GM12872 (cell line): ENCODE measurements at regions not wholly inside any gene's neighbourhood (a gene's known extent, or its start where the extent isn't known, plus 50 kb on each side); places are given as distances from the start of the nearest gene placed in this dataset.

Source experiments
- TF ChIP-seq, protein P1 (sequence below): IDR thresholded peaks from 3 replicates; pipeline ENCODE4 v1.5.1; 2011; ENCODE audit warnings: low read depth, mild to moderate bottlenecking, low read length, moderate library complexity; ENCODE audit not compliant: insufficient read depth

DNA sequence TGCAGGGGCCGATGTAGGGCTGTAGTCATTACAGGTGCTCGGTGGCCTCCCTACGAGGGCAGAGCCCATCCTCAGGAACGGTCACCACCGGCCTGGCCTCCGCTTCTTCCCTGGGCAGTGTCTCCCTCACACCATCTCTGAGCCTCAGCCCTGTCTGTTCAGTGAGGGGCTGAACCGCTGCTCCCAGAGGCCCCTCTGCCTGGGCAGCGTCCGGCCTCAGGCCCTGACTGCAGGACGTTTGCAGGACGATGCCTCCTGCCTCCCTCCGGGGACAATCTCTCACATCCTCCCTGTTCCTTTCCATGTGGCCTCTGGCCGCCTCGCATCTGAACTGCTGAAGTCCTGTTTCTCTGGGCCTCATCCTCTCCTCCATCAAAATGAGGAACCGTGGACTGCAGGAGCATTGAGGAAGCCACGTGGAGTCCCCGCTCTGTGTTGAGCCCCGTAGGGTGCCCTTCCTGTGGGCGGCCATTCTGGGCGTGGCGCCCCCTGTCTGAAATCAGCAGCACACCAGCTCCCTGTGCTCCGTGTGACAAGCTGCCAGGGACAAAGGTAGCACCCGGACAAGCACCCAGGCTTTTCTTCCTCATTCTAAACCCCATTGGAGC is 933.5 kb downstream of the BRD1 start:
- TF ChIP-seq, protein P1, sequence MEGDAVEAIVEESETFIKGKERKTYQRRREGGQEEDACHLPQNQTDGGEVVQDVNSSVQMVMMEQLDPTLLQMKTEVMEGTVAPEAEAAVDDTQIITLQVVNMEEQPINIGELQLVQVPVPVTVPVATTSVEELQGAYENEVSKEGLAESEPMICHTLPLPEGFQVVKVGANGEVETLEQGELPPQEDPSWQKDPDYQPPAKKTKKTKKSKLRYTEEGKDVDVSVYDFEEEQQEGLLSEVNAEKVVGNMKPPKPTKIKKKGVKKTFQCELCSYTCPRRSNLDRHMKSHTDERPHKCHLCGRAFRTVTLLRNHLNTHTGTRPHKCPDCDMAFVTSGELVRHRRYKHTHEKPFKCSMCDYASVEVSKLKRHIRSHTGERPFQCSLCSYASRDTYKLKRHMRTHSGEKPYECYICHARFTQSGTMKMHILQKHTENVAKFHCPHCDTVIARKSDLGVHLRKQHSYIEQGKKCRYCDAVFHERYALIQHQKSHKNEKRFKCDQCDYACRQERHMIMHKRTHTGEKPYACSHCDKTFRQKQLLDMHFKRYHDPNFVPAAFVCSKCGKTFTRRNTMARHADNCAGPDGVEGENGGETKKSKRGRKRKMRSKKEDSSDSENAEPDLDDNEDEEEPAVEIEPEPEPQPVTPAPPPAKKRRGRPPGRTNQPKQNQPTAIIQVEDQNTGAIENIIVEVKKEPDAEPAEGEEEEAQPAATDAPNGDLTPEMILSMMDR = no peak

DNA sequence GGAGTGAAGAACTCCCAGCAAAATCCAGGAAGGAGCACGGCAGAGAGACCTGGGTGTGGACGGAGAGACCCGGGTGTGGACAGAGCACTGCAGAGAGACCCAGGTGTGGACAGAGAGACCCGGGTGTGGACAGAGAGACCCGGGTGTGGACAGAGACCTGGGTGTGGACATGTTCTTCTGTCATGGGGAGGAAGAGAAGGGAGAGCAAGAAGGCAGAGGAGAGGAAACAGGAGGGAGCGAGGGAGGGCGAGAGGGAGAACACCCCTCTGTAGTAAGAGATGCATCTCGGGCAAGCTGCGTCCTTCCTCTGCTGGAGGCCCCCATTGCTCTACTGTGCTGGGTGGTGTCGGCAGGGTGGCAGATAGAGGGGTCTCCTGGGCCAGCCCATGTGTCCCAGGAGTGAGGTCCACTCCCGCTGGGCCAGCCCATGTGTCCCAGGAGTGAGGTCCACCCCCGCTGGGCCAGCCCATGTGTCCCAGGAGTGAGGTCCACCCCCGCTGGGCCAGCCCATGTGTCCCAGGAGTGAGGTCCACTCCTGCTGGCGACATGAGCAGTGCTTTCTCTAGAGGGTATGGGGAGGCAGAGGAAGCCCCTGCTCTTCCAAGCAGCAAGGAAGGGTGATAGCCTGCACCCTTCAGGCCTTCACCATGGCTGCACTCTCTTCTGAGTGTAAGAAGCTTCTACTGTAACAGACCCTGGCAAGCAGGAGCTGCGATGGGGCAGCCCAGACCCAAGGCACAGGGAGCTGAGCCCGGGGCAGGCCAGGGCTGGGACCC is 934.2 kb downstream of the BRD1 start:
- TF ChIP-seq, protein P1 = no peak

DNA sequence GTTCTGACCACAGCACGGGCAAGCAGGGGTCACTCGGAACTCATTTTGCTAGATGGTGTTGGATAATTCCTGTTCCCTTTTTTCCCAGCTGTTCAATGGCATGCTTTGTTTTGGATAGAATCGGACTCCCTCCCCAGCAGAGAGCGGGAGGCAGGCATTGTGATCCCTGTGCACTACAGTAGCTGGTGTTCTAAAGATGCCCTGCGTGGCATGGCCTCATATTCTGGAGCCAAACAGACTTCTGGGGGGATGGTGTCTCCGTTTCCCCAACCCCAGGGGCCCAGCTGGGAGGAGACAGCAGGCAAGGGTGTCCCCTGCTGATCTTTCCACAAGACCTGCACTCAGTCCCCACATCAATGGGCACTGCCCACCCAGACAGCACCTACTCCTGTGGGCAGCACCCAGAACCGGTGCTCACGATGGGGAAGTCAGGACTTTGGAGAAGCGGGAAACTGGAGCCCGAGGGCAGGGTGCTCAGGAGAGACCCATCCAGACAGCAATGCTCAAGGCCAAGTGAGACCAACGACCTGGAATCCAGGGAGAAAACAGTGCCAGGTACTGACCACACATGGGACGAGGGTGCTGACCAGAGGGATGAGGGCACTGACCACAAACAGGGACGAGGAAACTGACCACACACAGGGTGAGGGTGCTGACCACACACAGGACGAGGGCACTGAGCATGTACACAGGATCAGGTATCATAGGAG is 934.9 kb downstream of the BRD1 start:
- TF ChIP-seq, protein P1 = no peak

DNA sequence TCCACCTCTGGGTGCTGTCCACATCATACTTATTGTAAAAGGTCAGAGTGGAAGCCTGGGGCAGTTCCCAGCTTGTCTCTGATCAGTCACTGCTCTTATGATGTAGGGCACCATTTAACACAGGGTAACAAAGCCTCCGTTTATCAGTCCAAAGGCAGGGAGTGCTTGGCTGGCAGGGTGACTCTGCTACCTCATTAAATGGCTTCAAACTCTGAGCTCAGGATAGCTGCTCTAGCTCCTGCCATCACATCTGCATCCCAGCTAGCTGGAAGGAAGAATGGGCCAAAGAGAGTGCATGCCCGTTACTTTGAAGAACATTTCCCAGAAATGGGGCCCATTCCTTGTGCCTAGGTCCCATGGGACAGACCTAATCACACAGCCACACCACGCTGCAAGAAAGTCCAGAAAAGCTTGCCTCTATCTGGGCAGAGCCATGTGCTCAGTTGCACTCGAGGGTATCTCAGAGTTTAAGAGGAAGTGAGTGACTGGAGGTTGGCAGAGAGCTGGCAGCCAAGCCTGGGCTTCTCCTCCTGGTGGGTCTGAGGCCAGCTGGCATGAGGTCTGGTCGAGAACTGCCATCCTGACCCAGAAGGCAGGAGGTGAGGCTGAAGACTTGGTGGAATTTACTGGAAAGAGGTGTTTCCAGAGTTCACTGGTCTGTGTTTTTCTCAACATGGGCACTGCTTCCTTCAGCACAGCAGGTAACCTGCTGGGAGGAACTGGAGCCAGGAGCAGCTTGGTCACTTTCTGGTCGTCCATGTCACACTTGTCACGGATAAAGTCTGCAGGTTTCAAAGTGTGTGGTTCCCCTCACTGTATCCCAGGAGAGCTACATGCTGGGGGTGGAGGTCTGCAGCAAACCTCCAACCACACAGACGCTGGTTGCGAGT is 935.7 kb downstream of the BRD1 start:
- TF ChIP-seq, protein P1 = no peak

DNA sequence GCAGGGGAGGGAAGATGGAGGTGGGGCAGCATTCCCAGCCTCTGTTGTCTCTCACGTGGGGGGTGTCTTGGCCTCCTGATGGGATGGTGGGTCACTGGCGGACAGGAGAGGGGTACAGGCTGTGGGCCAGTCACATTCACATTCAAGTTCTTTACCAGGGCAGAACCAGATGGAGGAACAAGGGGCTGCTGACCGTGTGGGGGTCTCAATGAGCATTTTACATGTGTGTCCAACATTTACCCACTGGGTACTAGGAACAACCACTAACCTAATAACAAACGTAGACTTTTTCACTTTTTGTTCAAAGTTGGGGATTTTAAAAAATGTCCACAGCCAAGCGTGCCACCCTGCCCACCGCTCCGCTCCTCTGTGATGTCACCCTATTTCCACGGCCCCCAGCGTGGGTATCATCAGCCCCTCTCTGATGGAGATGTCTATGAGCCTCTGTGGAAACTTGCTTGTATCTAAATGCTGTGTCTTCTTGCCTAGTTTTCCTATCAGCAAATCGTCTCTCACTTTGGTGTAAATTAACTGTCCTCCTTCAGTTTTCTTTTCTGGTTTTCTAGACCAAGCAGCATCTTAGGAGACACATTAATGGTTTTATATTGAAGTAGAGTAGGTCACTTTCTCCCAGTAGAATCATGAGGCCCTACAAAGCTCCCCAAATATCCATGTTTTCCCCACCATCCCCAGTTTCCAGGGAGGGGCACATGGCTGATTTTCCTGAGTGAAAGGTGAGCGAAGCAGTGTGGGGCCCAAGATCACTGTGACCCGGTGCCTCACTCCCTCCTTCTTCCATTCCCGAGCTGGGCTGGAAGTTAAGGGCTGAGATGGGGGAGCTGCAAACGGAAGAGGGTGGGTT is 936.7 kb downstream of the BRD1 start:
- TF ChIP-seq, protein P1 = no peak

DNA sequence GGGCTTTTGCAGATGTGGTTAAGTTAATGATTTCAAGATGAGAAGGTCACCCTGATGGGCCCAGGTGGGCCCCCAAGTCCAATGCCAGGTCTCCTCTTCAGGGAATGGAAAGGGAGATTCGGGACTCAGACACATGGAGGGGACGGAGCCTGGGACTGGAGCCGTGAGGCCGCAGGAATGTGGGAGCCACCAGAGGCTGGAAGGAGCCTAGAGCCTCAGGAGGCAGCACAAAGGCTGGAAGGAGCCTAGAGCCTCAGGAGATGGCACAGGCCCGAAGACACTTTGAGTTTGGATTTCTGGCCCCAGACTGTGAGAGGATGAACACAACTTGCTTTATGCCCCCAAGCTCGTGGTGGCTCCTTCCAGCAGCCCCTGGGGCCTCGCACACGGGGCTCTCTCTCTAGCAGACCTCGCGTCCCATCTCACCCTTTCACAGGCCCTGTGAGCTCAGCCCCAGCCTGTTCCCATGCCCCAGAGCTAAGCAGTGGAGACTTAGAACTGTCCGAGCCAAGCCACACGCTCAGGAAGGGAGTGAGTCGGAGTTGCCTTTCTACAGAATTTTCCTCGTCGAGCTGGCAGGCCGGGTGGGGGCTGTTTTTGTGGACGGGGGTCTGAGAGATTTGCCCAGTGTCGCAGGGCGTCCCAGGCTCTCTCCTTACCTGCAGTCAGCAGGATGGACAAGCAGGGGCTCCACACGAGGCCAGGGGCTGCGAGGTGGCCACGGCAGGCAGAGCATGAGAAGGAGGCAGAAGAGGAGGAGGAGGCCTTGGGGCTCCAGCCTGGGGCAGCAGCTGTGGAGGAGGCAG is 937.6 kb downstream of the BRD1 start:
- TF ChIP-seq, protein P1 = no peak
